Astrocyte (in vitro differentiated cells and primary cell): ENCODE measurements at regions not wholly inside any gene's neighbourhood (a gene's known extent, or its start where the extent isn't known, plus 50 kb on each side); places are given as distances from the start of the nearest gene placed in this dataset.
A peak's percentile ranks its signal among the peaks of the same experiment; 100 is the strongest.

Experiments
- DNase-seq: peaks from one replicate; pipeline ENCODE4 v3.0.0-alpha.2; 2010; ENCODE audit warnings: low read depth
- FAIRE-seq: peaks from 2 replicates; lab custom pipeline; 2011; peaks lifted over from hg19 to GRCh38; lab: Jason Lieb, UNC
- H2AFZ ChIP-seq: 2 replicates; pipeline ENCODE4 v1.6.0; 2012; ENCODE audit warnings: low read depth, low read length, inconsistent platforms
- H3K27ac ChIP-seq: 2 replicates; pipeline ENCODE4 v1.5.1; 2011; ENCODE audit warnings: low read depth, low read length, inconsistent platforms
- H3K27me3 ChIP-seq: 2 replicates; pipeline ENCODE4 v1.6.0; 2011; ENCODE audit warnings: low read length, inconsistent platforms; ENCODE audit not compliant: insufficient read depth
- H3K36me3 ChIP-seq: 2 replicates; pipeline ENCODE4 v1.5.1; 2011; ENCODE audit warnings: low read length, inconsistent platforms; ENCODE audit not compliant: insufficient read depth
- H3K4me1 ChIP-seq: 2 replicates; pipeline ENCODE4 v1.5.1; 2011; ENCODE audit warnings: low read length, inconsistent platforms; ENCODE audit not compliant: insufficient read depth
- H3K4me2 ChIP-seq: 2 replicates; pipeline ENCODE4 v1.6.0; 2012; ENCODE audit warnings: low read length, inconsistent platforms
- H3K4me3 ChIP-seq: 2 replicates; pipeline ENCODE4 v1.5.1; 2011; ENCODE audit warnings: low read depth, mild to moderate bottlenecking, low read length, inconsistent platforms; ENCODE audit not compliant: insufficient read depth
- H3K79me2 ChIP-seq: 2 replicates; pipeline ENCODE4 v1.6.0; 2012; ENCODE audit warnings: mild to moderate bottlenecking, low read length, inconsistent platforms; ENCODE audit not compliant: insufficient read depth
- H3K9ac ChIP-seq: 2 replicates; pipeline ENCODE4 v1.6.0; 2012; ENCODE audit warnings: mild to moderate bottlenecking, low read length, inconsistent platforms
- H3K9me3 ChIP-seq: 2 replicates; pipeline ENCODE4 v1.5.1; 2012; ENCODE audit warnings: low read depth, mild to moderate bottlenecking, low read length, inconsistent platforms; ENCODE audit not compliant: insufficient read depth
- H4K20me1 ChIP-seq: 2 replicates; pipeline ENCODE4 v1.6.0; 2012; ENCODE audit warnings: low read length, inconsistent platforms; ENCODE audit not compliant: insufficient read depth
- H3K27ac Mint-ChIP-seq: one replicate; pipeline ENCODE4 v1.8.0; 2021; ENCODE audit warnings: mild to moderate bottlenecking, mixed read lengths; ENCODE audit not compliant: unreplicated experiment
- H3K27me3 Mint-ChIP-seq: one replicate; pipeline ENCODE4 v1.8.0; 2021; ENCODE audit warnings: low read depth, mixed read lengths; ENCODE audit not compliant: unreplicated experiment
- H3K36me3 Mint-ChIP-seq: one replicate; pipeline ENCODE4 v1.8.0; 2021; ENCODE audit warnings: low read depth, mixed read lengths; ENCODE audit not compliant: unreplicated experiment
- H3K4me1 Mint-ChIP-seq: one replicate; pipeline ENCODE4 v1.8.0; 2021; ENCODE audit warnings: low read depth, mixed read lengths; ENCODE audit not compliant: unreplicated experiment
- H3K4me3 Mint-ChIP-seq: one replicate; pipeline ENCODE4 v1.8.0; 2021; ENCODE audit warnings: mild to moderate bottlenecking, moderate library complexity, mixed read lengths; ENCODE audit not compliant: unreplicated experiment
- H3K9me3 Mint-ChIP-seq: one replicate; pipeline ENCODE4 v1.8.0; 2021; ENCODE audit warnings: mild to moderate bottlenecking, mixed read lengths; ENCODE audit not compliant: unreplicated experiment
- CTCF ChIP-seq: IDR thresholded peaks from 2 replicates; pipeline ENCODE4 v1.5.1; 2011; ENCODE audit warnings: low read depth, mild to moderate bottlenecking, inconsistent platforms, low read length, moderate library complexity; ENCODE audit not compliant: insufficient read depth
- EZH2 ChIP-seq: IDR thresholded peaks from 2 replicates; pipeline ENCODE4 v1.6.1; 2012; ENCODE audit warnings: mild to moderate bottlenecking, low read length, inconsistent platforms; ENCODE audit not compliant: insufficient read depth

GRCh38 chr6:134731615-134732014, 218.3 kb downstream of the ALDH8A1 start:
- Histone ChIP-seq H4K20me1 (no peaks in the 10 kb centered on the region), H3K79me2 (no peaks in the 10 kb centered on the region), H3K4me2 (no peak overlapping the region), H3K9ac (no peak overlapping the region), H3K27me3 (no peaks in the 10 kb centered on the region), H3K27ac (no peak overlapping the region), H2AFZ (no peak overlapping the region), H3K4me3 (no peak overlapping the region), H3K36me3 (no peaks in the 10 kb centered on the region), H3K4me1 (no peaks in the 10 kb centered on the region), H3K9me3 (no peaks in the 10 kb centered on the region)
- H3K9me3 Mint-ChIP-seq, result no peaks in the 10 kb centered on the region
- no peak for FAIRE-seq
- no peaks in the 10 kb centered on the region for H3K36me3 Mint-ChIP-seq
- no peaks in the 10 kb centered on the region for H3K27me3 Mint-ChIP-seq
- no peak overlapping the region for H3K4me3 Mint-ChIP-seq
- H3K4me1 Mint-ChIP-seq, result peaks cover 7% of the 10 kb centered on the region
- no peak for DNase-seq
- H3K27ac Mint-ChIP-seq, result no peak overlapping the region
- TF ChIP-seq EZH2 (no peak), CTCF (no peak)

- H3K36me3 Mint-ChIP-seq, result no peaks in the 10 kb centered on the region
- no peak for TF ChIP-seq EZH2
- TF ChIP-seq CTCF, result no peak
- Histone ChIP-seq H4K20me1 (no peaks in the 10 kb centered on the region), H3K9ac (no peak overlapping the region), H3K27ac (no peak overlapping the region), H3K9me3 (no peaks in the 10 kb centered on the region), H2AFZ (no peak overlapping the region), H3K36me3 (no peaks in the 10 kb centered on the region), H3K4me2 (no peak overlapping the region), H3K4me3 (no peak overlapping the region), H3K79me2 (no peaks in the 10 kb centered on the region), H3K4me1 (no peaks in the 10 kb centered on the region), H3K27me3 (no peaks in the 10 kb centered on the region)
- H3K27ac Mint-ChIP-seq, result no peak overlapping the region
- H3K4me3 Mint-ChIP-seq, result no peak overlapping the region
- no peaks in the 10 kb centered on the region for H3K27me3 Mint-ChIP-seq
- peaks cover 7% of the 10 kb centered on the region for H3K4me1 Mint-ChIP-seq
- FAIRE-seq (no peak), DNase-seq (no peak)
- H3K9me3 Mint-ChIP-seq, result no peaks in the 10 kb centered on the region
These were observed 219.9 kb downstream of the ALDH8A1 start for GRCh38 chr6:134730013-134730412.

- Histone ChIP-seq H3K79me2 (no peaks in the 10 kb centered on the region), H3K4me1 (peaks cover 1% of the 10 kb centered on the region), H3K9me3 (no peaks in the 10 kb centered on the region), H4K20me1 (no peaks in the 10 kb centered on the region), H3K4me3 (no peak overlapping the region), H2AFZ (no peak overlapping the region), H3K27ac (no peak overlapping the region), H3K9ac (no peak overlapping the region), H3K36me3 (no peaks in the 10 kb centered on the region), H3K4me2 (no peak overlapping the region), H3K27me3 (no peaks in the 10 kb centered on the region)
- DNase-seq (peak; percentile 68), FAIRE-seq (no peak)
- H3K27me3 Mint-ChIP-seq, result no peaks in the 10 kb centered on the region
- no peaks in the 10 kb centered on the region for H3K36me3 Mint-ChIP-seq
- no peak overlapping the region for H3K27ac Mint-ChIP-seq
- H3K4me1 Mint-ChIP-seq, result peaks cover 7% of the 10 kb centered on the region
- H3K9me3 Mint-ChIP-seq, result no peaks in the 10 kb centered on the region
- TF ChIP-seq EZH2, result no peak
- H3K4me3 Mint-ChIP-seq, result no peak overlapping the region
These were observed 220.3 kb downstream of the ALDH8A1 start for GRCh38 chr6:134729561-134729960.
